G401.6 (cell line): ENCODE measurements at regions not wholly inside any gene's neighbourhood (a gene's known extent, or its start where the extent isn't known, plus 50 kb on each side); places are given as distances from the start of the nearest gene placed in this dataset.

Source experiments
- FAIRE-seq: peaks from 2 replicates; lab custom pipeline; 2012; peaks lifted over from hg19 to GRCh38; lab: Jason Lieb, UNC

DNA sequence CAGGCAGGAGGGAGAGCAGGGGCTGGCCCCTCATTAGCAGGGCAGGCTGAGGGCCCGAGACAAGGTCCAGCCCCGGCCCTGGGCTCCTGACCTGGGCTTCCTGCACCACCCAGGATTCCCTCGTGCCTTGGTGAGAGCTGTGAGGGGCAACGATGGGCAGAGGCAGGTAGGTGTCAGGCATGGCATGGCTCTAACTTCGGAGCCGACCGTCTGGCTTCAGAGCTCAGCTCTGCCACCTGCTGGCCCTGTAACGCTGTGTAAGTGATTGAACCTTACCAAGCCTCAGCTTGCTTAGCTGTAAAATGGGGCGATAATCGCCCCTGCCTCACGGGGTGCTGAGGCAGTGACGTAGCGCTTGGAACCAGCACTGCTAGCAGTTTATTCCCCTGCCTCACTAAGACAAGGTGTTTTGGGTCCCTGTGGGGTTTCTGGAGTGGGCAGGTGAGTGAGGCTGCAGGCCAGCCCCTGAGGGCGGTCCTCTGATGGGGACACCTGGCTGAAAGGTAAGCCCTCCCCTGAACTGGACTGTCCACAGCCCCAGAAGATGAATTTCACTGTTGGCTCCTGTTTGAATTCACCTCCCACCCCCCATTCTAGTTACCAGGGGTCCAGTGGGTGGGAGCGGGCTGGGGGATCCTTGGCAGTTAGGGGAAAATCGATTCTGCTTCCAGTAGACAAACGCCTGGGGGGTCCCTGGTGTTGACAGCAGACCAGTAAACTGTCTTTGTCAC, 184.8 kb upstream of the GSE1 start:
- FAIRE-seq = no peak

DNA sequence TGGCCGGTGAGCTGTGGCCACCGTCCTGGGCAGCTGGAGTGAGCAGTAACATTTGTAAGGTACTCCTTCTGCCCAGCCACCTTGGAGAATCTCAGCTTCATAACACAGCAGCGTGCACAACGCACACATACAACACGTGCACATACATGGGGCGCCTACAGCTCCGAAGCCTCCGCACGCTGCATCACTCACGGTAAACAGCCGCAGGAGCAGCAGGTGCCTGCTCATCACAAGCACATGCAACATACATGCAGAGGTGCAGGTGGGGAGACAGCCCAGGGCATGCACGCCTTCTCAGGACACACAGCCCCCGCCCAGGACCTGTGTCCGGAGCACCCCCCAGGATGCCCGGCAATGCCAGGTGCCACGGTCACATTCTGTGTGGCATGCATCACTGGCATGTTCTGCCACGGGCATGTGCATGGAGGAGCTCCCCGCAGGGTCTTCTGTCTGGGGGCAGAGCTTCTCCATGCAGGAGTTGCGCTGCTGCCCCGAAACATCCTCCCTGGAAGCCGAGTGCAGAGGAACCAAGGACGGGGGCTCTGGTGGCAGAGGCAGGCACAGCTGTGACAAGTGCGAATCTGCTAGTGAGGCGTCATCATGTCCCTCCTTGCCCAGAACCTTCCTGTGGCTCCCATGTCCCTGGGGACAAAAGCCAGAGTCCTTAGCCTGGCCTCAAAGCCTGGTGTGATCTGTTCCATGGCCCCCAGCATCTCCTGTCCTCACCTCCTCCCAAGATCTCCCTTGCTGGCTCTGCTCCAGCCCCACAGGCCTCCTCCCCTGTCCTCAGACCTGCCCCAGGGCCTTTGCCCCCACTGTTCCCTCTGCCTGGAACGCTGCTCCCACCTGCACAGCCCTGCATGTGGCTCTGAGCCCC, 184.0 kb upstream of the GSE1 start:
- FAIRE-seq = no peak

DNA sequence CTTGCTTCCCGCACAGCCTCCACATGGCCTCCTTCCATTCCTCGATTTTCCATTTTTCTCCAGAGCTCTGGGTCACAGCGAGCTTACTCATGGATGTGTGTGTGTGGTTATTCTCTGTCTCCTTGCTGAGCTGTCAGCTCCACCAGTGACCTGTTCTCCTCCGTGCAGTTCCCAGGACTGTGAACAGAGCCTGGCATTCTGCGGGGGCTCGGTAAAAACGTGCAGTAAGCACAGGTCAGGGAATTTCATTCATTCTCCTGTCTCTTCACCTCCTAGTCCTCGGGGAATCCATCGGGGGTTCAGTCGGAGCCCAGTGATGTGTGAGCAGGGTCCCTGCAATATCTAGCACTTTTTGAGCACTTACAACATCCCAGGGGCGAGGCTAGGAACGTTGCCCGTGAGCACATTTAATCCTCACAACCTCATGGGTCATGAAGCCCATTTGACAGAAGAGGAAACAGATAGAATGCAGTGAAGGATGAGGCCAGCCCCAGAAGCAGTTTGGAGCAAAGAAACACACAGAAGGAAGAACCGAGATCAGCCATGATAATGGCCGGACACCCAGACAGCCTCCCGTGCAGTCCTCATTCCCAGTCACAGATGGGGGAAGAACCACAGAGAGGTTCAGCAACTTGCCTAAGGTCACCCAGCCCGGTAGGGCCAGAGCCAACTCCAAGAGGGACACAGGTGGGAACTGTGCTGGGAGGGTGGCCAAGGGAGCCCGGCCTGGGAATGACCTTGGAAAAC, 183.2 kb upstream of the GSE1 start:
- FAIRE-seq = no peak

DNA sequence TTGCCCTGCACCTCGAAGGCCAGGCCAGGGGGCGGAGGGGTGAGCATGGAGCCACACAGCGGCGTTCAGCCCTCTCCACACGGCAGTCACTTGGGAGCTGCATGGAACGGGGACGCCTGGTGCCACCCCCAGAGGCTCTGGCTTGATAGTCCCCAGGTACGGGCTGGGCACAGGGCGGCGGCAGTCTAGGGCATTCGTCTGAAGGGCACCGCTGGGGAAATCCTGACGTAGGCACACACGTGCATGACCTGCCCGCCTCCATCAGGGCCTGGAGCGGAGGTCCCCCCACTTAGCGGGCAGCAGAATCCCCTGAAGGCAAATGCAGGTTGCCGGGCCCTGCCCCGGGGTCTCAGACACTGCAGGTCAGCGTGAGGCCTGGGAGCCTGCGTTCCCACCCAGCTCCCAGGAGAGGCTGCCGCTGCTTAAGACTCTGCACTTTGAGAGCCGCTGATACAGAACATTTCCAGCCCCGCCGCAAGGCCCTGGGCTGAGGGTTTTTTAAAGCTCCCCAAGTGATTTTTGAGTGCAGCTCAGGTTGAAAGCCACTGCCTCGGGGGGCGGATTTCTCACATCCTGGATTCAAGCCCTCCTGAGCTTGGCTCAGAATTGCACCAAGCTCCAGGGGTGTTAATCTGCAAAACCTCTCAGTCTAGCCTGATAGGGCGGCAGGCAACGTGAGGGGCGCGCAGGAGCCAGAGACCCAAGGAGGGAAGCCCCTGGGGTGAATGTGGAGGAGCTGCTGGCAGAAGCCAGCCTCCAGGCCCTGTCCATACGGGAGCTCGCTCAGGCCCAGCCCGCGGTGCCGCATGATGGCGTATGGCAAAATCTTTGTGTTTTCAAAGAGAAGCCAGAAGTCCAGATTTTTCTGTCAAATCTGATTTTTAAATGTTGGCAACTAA, 182.3 kb upstream of the GSE1 start:
- no peak for FAIRE-seq

- FAIRE-seq = no peak
Observed at GRCh38 chr16:85431431-85432124, 181.5 kb upstream of the GSE1 start.

- FAIRE-seq = no peak
Observed at GRCh38 chr16:85432606-85433005, 180.5 kb upstream of the GSE1 start.

- FAIRE-seq = no peak
Observed at GRCh38 chr16:85433477-85433876, 179.6 kb upstream of the GSE1 start.

- no peak for FAIRE-seq
Observed at GRCh38 chr16:85435286-85435685, 177.8 kb upstream of the GSE1 start.

- FAIRE-seq = no peak
Observed at GRCh38 chr16:85435700-85436099, 177.4 kb upstream of the GSE1 start.

GRCh38 chr16:85436207-85436606, 176.9 kb upstream of the GSE1 start:
- FAIRE-seq = no peak

DNA sequence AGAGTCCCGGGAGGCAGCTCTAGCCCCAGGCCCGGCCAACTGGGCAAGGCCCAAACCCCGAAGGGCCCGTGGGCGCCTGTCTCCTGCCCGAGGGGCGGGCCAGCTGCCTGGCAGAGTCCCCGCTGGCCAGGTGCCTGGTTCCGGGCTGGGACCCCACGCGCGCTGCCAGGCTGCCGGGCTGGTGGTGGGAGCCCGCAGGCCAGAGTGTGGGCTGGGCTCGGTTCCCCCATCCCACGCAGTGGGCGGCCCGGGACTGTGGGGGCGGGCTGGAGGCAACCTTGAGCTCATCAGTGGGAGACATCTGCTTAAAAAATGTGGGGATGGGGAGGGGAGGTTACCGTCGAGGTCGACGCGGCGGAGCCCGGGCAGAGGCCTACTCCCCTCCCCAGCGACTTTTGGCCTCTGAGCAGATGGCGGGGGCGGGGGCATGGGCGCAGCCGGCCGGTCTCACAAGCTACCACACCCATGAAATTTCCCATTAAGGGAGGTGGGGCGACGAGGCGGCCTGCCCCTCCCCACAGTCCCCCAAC, 176.4 kb upstream of the GSE1 start:
- no peak for FAIRE-seq

GRCh38 chr16:85437166-85438052, 175.7 kb upstream of the GSE1 start:
- FAIRE-seq = no peak

DNA sequence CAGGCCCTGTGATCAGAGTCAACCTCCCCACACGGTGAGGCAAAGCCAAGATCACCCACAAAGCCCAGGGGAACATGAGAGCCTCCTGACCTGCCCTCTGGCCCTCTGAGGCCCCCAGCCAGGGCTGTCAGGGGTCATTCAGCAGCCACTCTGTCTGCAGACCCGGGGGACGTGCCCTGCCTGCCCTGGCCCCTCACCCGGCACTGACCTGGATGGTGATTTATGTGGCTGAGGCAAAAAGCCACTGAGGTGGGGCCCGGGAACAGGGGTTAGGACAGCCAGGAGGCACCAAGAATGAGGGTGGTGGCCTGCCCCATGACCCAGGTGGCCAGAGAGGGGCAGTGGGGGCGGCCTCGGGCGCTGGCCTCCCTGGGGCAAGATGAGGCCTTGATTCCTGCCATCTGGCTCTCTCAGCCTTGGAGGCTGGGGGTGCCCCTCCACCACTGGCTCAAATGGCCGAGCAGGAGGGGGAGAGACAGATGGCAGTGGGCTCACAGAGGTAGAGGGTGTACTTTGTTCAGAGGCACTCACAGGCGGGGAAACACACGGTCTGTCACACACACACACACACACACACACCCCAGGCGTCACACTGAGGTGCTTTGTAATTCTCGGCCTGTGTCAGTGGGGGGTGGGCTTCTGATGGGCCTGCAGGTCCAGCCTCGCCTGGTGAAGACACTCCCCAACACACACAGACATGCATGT, 174.0 kb upstream of the GSE1 start:
- FAIRE-seq = no peak

GRCh38 chr16:85440744-85441143, 172.4 kb upstream of the GSE1 start:
- FAIRE-seq = no peak

DNA sequence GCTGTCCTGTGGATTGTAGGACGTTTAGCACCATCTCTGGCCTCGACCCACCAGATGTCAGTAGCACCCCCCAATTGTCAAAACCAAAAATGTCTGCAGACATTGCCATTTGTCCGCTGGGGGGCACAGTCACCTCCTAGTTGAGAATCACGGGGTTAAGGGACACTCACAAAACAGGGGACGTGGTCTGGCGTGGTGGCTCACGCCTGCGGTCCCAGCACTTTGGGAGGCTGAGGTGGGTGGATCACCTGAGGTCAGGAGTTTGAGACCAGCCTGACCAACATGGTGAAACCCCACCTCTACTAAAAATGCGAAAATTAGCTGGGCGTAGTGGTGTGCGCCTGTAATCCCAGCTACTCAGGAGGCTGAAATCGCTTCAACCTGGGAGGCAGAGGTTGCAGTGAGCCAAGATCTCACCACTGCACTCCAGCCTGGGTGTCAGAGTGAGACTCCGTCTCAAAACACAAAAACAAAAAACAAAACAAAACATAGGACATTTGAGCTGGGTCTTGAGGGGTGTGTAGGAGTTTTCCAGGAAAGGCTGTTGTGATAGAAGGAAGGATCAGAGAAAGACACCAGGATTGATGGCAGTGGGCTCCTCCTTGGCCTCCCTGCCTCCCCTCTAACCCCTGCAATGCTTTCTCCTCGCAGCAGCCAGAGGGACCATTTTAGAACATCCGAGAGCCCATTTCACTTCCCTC, 171.8 kb upstream of the GSE1 start:
- no peak for FAIRE-seq

DNA sequence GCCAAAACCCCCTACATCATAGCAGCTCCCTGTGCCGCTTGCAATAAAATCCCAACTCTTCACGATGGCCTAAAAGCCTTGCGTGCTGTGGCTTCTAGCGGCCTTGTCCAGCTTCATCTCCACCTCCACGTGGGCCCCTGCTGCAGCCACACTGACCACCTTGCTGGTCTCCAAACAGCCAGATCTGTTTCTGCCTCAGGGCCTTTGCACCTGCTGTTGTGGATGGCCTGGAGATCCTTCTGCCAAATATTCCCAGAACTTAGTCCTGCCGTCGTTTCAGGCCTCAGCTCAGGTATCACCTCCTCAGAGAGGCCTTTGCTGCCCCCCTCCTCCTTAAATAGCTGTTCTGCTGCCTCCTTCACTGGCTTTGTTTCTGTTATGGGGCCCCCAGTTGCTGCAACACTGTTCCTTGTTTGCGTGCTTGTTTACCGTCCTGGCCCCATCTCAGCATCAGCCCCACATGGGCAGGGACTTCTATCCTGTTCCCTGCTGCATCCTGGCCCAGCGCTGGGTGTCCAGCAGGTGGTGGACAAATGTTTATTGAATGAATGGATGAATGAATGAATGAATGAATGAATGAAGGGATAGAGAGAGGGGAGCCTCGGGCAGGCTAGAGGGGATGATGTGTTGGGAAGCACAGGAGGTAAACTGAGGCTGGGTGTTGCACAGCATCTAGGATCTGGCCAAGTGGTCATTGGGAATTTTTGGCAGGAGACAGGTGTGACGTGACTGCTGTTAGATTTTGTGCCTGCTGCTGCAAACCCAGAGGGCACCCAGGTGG, 171.0 kb upstream of the GSE1 start:
- no peak for FAIRE-seq

GRCh38 chr16:85443116-85443515, 170.0 kb upstream of the GSE1 start:
- no peak for FAIRE-seq

DNA sequence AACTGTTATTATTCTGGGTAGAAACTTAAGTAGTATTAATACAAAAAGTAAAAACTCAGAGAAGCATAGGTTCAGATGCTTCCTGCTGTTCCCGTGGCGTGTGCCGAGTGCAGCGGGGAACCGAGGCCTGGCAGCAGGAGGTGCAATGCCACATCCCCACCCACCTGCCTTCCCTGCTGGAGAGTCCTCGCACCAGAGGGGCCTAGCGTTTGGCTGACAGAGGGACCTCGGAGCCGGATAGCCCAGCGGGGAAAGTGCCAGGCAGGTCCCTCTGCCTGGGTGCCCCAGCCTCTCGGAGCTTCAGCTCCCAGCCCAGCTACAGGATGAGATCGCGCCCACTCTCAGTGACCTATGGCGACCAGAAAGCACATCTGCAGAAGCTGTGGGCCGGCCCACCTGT, 169.6 kb upstream of the GSE1 start:
- FAIRE-seq = no peak
